DMS79 (cell line): ENCODE measurements at regions not wholly inside any gene's neighbourhood (a gene's known extent, or its start where the extent isn't known, plus 50 kb on each side); places are given as distances from the start of the nearest gene placed in this dataset.

Experiments
- DNase-seq: peaks from one replicate; lab custom pipeline; 2025; lab: John Stamatoyannopoulos, UW

DNA sequence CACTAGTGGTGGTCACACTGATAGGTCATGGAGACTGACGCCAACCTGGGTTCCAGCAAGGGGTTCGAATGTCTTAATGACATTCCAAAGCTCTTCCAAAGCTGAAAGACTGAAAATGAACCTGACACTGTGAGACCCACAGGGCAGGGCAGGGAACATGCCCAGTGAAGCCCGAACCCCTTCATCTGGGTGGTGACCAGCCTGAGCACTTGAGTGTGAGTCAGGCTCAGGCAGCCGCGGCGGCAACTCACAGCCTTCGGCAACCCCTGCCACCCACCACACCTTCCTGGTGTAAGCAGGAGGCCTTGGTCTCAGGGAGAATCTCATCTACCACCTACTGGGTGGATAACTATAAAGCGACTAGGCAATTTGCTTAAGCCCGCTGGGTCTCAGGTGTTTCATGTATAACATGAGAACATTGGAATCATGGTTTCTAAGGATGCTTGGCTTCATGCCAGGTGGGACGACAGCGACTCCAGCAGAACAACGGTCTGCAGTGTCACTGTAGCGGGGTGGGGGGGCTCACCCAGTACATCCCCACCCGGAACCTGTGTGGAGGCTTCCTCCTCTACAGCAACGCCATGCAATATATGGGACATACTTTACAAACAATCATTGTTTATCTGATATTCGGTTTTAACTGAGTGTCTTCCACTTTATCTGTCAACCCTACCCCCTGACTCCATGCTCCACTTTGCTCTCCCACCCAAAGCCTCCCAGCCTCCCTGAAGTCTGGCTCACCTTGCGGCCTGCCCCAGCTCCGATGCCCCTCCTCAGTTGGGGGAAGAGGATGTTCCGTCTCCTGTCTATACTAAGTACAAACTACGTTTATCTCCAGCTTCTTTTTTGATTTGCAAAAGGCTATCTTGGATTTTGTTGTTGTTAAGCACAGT lies 125.0 kb upstream of the MEF2A start:
- no peak for DNase-seq

DNA sequence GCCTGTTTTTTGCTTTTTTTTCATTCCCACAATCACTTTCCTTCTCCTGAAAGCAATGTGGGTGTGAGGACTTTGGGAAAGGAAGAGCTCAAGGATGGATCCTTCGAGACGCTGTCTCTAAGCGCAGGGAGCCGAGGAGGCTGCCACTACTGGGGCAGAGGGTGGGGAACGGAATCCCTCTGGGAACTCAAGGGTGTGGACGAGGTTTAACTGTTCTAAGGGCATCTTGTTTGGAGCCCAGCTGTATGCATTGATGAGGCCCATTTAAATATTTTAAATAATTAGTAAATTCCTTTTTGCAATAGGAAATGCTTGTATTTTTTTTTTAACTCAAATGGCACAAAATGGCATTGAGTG lies 124.4 kb upstream of the MEF2A start:
- no peak for DNase-seq

GRCh38 chr15:99441871-99442251 lies 123.9 kb upstream of the MEF2A start:
- DNase-seq: no peak

DNA sequence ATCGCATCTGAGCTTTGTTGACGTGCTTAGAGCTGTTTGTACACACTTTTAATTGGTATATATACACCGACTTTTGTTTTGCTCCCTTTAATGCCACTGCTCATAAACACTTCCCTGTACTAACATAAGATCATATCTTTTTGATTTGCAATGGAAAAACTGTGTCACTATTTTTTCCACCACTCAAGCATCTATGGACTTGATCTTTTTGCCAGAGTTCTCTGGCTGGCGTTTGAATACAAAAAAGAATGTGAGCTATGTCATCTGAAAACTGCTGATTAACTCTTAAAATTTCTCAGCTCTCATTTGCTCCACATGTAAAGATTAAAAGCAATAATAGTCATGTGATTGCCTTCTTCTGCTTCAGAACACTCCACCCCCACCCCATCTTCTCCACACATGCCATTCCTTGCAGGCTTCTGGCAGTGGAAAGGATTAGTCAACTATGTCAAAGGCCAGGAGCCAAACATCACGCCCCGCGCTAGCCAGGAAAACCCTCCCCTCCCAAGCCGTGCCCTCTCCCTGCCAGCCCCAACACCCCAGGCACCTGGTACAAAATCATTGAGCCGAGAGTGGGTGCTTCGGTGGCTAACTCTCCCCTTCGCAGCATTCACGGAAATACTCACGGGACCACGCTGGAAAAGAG lies 123.4 kb upstream of the MEF2A start:
- no peak for DNase-seq

DNA sequence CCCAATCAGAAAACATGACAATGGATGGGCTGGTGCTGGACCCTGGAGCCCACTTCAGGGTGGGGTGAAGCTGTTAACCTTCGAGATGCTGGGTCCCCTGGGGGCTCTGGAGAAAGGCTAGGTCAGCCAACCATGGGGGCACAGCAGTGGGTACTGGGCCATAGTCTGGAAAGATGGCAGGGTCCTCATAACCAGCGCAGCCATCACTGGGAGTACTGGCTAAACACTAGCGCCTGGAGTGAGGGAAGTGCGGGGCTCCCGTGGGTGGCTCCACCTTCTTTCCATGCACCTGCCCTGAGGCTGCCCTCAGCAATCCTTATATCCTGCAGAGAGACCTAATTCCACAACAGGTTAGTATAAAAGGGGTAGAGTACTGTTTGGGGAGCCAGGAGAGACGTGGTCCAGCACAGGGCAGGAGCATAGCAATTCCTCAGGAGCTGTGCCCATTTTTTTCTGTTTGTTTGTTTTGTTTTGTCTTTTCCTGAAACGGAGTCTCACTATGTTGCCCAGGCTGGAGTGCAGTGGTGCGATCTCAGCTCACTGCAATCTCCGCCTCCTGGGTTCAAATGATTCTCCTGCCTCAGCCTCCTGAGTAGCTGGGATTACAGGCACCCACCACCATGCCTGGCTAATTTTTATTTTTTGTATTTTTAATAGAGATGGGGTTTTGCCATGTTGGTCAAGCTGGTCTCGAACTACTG lies 122.6 kb upstream of the MEF2A start:
- DNase-seq: no peak

GRCh38 chr15:99443768-99444446 lies 121.9 kb upstream of the MEF2A start:
- no peak for DNase-seq

DNA sequence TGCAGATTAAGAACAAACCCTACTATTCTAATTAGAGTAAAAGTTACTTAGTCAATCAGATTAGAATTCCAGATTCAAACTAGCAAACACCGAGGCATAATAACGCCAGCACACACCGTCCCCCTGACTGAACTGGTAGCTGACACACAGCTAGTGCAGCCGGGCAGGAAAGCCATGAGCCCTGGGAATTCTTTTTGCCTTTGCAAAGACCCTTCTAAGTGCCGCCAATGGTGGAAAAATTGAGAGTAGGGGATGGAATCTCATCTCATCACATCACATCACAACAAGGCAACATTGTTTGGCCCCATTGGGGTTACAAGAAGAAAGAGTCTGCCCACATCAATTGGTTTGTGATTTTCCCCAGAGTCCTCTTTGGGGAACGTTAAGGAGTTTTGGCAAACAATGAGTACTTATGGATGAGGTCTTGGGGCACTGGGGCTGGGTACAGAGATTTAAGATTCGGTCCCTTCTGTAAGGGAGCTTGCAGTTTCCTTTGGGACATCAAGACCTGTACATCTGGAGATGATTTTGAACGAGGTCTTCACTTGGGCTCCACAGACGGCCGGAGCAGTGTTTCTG lies 120.4 kb upstream of the MEF2A start:
- no peak for DNase-seq

DNA sequence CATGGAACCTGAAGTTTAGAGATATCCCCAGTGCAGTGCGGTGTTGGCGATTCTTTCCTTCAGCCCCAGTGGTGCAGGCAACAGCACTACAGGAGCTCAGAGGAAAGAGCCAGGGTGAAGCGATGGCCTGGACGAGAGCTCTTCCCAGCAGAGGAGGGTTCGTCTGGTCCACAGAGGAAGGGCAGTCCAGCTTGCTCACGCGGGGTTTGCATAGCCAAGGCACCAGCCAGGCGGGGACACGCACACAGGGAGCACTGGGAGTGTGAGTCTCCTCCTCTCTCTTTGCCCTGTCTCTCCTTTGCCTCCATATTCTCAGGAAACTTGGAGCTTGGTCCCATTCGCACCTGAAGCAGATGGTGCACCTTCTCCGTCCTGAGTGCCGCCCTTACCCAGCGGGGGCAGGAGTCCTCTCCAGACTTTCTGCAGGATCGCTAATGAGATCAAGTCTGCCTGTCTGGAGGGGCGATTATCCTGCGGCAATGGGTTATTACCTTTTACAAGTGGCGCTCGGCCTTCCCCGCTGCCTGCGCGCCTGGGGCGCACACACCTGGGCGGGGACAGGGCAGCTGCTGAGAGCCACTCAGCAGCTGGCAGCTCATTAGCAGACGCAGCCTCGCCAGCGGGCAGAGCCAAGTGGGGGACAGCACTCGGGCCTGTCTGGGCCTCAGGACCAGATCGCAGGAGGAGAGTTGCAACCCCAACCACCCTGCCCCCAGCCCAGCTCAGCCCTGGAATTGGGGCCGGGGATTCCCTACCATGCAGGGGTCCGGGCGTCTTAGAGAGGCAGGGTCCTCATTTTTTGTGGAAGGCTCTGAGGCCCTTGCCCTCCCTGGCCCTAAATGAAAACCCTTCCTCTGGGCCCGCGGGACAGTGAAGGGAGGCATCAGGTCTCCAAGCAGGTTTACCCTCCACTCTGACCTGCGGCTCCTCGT lies 119.0 kb upstream of the MEF2A start:
- DNase-seq: peak; percentile 65

DNA sequence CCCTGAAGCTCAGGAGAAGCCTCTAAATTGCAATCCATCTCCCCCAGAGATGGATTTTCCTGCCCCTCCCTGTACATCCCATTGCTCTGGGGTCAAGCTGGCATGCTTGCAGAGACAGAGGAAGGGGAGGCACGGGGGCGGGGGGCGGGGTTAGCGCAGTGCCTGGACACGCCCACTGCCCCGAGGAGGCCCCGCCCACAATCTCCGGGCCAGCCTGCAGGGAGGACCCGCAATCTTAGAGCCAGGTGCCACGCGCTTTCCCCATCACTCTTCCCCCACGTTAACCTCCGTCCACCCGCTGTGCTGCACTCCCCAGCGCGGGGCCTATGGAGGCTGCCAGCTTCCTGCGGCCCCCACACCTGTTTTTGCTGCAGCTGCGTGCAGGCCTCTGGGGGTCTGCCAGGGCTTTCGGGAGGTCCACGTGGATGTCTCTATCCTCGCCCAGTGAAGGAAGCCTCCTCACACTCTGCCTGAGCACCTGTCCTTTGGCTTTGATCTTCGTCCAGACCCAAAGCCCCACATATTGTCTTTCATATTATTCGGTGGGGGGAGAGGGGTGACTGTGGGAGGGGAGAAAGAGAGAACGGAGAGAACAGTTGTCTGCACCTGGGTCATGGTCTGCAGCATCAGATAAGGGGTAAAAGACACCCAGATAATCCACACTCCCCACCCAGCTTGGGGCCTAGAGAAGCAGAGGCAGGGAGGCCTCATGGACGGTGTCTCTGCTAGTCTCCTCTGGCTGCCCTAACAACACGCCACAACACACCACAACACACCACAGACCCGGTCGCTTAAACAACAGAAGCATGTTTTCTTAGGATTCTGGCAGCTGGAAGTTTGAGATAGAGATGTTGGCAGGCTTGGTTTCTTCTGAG lies 118.0 kb upstream of the MEF2A start:
- DNase-seq: no peak

DNA sequence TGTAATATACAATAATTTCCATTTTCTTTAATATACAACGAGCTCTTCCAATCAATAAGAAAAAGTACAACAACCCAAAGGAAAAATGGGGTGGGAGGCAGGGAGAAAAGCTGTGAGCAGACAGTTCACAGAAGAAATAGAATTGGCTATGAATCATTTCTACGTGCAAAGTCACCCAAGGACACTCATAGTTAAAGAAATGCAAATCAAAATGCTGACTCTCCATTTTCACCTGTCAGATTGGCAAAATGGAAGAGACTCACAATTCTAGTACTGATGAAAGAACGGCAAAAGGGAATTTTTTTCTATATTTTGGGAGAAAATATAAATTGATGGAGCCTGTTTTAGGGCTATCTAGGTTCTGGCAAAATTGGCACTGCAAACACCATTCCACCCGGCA lies 116.3 kb upstream of the MEF2A start:
- no peak for DNase-seq

DNA sequence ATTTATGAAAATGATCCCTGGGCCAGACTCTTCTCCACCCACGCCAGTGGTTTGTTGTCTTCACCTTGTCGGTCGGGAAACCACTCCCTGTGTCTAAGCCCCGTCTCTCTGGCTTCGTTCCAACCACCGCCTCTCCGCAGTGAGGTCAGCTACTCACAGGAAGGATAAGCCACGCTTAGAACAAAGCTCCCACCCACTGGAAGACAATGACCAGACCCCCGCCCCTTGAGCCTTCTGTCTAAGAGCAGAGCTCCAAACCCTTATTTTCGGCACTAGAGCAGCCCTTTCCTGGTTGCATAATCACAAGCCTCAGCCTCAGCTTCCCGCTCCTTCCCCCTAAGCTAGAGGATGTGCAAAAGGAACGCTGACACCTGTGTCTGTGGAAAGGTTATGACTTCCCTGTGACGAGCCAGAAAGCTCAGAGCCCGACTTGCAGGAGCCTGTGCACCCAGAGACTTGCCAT lies 114.9 kb upstream of the MEF2A start:
- no peak for DNase-seq

DNA sequence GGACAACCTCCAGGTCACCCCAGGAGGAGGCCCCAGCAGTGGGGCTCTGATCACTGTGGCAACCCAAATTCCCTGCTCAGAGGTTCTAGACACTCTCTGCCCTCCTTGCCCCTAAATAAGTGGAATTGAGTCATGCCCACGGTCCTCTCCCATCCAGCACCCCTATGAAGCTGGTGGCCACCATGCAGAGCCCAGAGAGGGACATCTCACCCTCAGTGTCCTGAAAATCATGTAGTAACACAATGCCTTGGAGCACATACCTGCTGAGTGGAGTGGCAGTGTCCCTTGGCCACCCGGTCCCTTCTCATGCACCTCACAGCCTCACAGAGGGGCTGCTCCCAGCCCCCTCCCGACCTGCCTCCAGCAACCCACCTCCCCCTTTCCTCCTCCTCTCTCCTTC lies 114.3 kb upstream of the MEF2A start:
- no peak for DNase-seq

- DNase-seq: no peak
These were observed 113.8 kb upstream of the MEF2A start for GRCh38 chr15:99452010-99452409.

- DNase-seq: no peak
These were observed 112.8 kb upstream of the MEF2A start for GRCh38 chr15:99452728-99453636.

GRCh38 chr15:99453637-99454030 lies 112.2 kb upstream of the MEF2A start:
- no peak for DNase-seq

DNA sequence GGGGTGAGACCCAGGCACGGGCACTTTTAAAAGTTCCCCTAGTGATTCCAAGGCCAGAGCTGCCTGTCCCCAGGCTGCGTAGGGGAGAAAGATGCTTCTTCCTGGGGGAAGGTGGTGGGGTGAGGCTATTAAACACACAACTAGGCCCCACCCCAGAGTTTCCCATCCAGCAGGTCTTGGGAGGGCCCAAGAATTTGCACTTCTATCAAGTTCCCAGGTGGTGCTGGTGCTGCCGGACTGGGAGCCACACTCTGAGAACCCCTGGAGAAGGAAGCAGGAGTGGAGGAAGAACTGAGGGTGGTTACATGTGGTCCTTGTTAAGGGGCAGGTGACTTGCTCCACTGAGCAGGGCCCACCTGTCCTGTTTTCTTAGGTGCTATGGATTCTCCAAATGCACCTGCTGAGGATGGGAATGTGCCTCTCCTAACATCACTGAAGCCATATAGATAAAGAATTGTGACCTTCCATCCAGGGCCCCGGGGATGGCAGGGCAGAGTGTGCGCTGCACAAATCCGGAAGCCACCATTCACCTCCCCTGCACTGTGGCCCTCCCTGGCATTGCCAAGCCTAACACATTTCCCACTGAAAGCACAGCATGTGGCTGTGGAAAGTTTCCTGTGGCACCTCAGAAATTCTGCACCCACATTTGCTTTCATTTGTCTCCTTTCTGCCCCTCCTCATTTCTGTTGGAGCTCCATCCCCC lies 111.5 kb upstream of the MEF2A start:
- DNase-seq: no peak

GRCh38 chr15:99454941-99455788 lies 110.6 kb upstream of the MEF2A start:
- DNase-seq: no peak
